GM10266 (cell line): ENCODE measurements at regions not wholly inside any gene's neighbourhood (a gene's known extent, or its start where the extent isn't known, plus 50 kb on each side); places are given as distances from the start of the nearest gene placed in this dataset.

Experiments
- DNase-seq: peaks from one replicate; pipeline ENCODE4 v3.0.0; 2012; ENCODE audit errors: extremely low spot score
- TF ChIP-seq, protein P1 (sequence below): IDR thresholded peaks from 2 replicates; pipeline ENCODE4 v1.5.1; 2012; ENCODE audit warnings: mild to moderate bottlenecking, low read depth; ENCODE audit not compliant: control insufficient read depth, insufficient read depth; ENCODE audit errors: missing control alignments

DNA sequence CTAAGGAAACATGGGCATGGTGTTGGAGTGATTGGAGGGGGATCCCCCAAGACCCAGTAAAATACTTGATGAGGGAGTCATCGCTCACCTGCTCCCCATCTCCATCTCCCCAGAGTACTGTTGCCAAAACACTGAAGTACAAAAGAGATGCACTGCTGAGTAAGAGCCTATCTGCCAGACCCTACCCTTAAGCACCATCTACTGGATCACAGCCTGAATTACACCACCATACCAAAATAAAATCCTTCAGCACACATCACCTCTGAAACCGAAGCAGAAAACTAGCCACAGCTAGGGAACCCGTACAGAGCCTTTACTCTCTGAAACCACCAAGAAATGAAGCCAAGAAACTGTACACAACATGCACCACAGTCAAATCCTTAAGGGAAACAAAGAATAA lies 466.3 kb upstream of the ACTRT1 start:
- TF ChIP-seq, protein P1, sequence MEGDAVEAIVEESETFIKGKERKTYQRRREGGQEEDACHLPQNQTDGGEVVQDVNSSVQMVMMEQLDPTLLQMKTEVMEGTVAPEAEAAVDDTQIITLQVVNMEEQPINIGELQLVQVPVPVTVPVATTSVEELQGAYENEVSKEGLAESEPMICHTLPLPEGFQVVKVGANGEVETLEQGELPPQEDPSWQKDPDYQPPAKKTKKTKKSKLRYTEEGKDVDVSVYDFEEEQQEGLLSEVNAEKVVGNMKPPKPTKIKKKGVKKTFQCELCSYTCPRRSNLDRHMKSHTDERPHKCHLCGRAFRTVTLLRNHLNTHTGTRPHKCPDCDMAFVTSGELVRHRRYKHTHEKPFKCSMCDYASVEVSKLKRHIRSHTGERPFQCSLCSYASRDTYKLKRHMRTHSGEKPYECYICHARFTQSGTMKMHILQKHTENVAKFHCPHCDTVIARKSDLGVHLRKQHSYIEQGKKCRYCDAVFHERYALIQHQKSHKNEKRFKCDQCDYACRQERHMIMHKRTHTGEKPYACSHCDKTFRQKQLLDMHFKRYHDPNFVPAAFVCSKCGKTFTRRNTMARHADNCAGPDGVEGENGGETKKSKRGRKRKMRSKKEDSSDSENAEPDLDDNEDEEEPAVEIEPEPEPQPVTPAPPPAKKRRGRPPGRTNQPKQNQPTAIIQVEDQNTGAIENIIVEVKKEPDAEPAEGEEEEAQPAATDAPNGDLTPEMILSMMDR = peak; percentile 24
- no peak for DNase-seq

DNA sequence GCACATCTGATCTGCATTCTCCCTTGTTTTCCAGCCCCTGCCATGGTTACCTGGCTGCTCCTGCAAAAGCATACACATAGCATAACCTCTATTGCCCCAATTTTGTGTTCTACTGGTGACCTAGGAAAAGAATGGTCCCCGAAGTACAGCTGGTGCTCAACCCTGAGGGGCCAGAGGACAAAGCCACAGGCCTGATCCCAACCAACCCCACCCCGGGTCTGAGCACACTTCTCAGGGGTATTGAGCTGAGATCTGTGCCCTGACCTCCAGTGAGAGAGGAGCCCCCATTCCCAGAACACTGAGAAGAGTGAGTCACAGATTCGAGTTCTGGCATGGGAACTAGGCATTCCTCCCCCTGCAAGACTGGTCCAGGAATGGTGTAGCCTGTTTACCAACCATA lies 465.5 kb upstream of the ACTRT1 start:
- no peak for DNase-seq
- TF ChIP-seq, protein P1 = no peak

DNA sequence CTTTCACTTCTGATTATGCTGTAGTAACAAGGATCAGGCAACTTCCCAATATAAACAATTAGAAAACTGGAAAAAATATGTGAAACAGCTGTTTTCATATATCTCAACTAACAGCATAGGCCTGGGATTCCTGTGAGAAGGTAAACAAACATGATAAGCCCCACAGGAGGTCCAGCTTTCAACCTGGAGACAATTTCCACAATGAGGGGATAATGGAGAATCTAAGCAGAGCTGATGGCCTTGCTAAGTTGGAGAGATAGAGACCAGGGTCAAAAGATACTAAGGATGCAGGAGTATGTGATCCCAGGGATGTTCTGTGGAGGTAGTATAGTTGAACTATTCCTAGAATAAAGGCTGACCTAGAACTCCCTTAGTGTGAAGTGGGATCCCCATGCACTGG lies 452.3 kb upstream of the ACTRT1 start:
- DNase-seq = no peak
- TF ChIP-seq, protein P1 = no peak

DNA sequence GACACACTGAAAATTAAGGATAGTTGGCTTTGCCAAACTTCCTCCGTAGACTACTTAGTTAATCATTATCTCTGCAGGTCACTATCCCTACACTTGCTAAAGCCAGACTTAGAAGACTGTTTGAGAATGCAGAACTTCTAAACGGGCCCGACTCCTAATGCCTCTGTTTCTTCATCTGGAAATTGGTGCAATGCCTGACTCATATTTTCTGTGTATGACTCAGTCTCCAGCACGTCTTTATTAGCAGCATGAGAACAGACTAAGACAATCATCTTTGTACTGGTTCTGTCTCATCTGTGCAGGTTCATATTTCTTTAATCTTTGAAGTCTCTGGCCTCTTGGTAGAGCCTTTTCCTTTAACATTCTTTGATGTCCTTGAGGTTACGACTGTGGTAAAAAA lies 411.9 kb upstream of the ACTRT1 start:
- no peak for DNase-seq
- TF ChIP-seq, protein P1 = no peak

DNA sequence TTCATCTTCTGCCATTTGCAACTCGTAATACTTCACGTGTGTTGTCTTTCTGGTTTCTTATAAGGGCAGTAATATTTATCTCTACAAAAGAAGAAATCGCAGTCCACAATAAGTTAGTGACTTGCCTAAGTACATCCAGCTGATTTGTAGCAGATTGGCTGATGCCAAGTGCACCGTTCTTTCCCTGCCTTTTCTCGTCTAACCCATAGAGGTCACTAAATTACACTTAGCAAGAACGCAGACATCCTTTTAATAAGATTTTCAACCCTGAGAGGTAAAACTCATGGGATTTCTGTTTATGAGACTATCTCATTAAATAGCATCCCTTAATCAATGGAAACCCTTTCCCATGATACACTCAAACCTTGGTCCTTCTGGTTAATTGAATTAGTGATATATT lies 408.6 kb upstream of the ACTRT1 start:
- no peak for DNase-seq
- TF ChIP-seq, protein P1 = no peak

DNA sequence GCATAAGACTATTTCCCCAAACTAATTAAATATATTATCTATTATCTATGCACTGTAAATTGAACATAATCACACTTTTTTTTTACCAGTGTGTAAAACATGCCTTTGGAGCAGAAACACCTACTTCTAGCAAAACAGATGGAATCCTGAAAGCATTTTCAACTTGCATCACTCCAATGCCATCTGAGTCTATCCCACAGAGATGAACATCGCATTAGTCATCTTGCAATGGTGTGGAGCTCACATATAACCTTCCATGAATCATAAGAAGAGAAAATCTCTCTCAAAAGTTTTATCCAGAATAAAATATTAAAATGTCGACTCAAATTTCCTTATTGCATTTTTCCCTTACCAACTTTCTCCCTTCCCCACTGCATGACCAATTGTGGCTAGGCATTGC lies 406.7 kb upstream of the ACTRT1 start:
- no peak for DNase-seq
- TF ChIP-seq, protein P1 = no peak

DNA sequence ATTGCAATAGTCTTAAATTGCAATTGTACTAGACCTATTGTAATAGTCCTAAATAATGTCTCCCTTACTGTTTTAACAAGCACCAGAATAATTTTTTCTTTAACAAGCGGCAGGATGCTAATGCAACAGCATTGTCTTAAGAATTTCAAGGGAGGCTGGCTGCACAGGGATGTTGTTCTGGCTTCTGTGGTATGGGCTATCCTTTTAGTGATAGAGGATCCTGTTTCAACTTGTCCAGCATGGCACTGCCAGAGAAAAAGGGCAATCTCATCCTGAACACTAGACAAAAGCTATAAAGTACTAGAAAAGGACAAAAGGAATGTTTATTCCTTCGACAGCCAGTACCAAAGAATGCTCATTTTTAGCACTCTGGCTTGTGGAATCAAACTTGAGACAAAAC lies 405.5 kb upstream of the ACTRT1 start:
- DNase-seq = no peak
- TF ChIP-seq, protein P1 = no peak
